GM12878 (cell line): ENCODE measurements at regions not wholly inside any gene's neighbourhood (a gene's known extent, or its start where the extent isn't known, plus 50 kb on each side); places are given as distances from the start of the nearest gene placed in this dataset.

Experiments
- ATAC-seq: fragments of 200-7000 bp; cut with Tn5 transposase; 3 replicates; pipeline ENCODE4 v1.9.1; 2020; ENCODE audit warnings: mild to moderate bottlenecking, moderate library complexity
- BruUV-seq: library from RNA; stranded (reverse); fragments of 400-500 nt; replicated peaks from 2 replicates; lab custom pipeline; 2021; lab: Mats Ljungman, UMichigan
- CTCF ChIA-PET: fragments of 300-600 bp; sonication (Branson Sonifier 250); formaldehyde crosslinking; extraction: SDS; loops from one replicate; lab custom pipeline; 2021; ENCODE audit warnings: inconsistent platforms; lab: Yijun Ruan, JAX
- POLR2A ChIA-PET: fragments of 350-600 bp; formaldehyde crosslinking; extraction: SDS; loops from one replicate; lab custom pipeline; 2021; ENCODE audit warnings: inconsistent platforms; lab: Charles Lee
- RAD21 ChIA-PET: fragments of 300-600 bp; sonication (Branson Sonifier 250); formaldehyde crosslinking; loops from one replicate; lab custom pipeline; 2023; ENCODE audit warnings: antibody characterized with exemption; ENCODE audit not compliant: unreplicated experiment; lab: Charles Lee
- SMC1A ChIA-PET: fragments of 300-600 bp; sonication (Branson Sonifier 250); formaldehyde crosslinking; loops from one replicate; lab custom pipeline; 2023; ENCODE audit not compliant: unreplicated experiment, uncharacterized antibody; lab: Charles Lee
- DNase-seq: peaks from one replicate; pipeline ENCODE4 v3.0.0-alpha.2; 2011; ENCODE audit warnings: low read depth, low spot score
- FAIRE-seq: peaks from 3 replicates; lab custom pipeline; 2011; peaks lifted over from hg19 to GRCh38; lab: Jason Lieb, UNC
- H2AFZ ChIP-seq: 2 replicates; pipeline ENCODE4 v1.6.0; 2011; ENCODE audit warnings: low read depth, low read length, control low read depth; ENCODE audit not compliant: control insufficient read depth
- H3K27ac ChIP-seq: 2 replicates; pipeline ENCODE4 v1.5.1; 2011; ENCODE audit warnings: control low read depth; ENCODE audit not compliant: control insufficient read depth, insufficient read depth
- H3K27me3 ChIP-seq, 2 experiments: replicated peaks in 1 of 2; 2 replicates each; pipeline versions ENCODE4 v1.6.0 to v1.6.1; 2011; ENCODE audit warnings: low read length in 1 of 2; ENCODE audit not compliant: control insufficient read depth in 2 of 2, insufficient read depth in 2 of 2
- H3K36me3 ChIP-seq, 2 experiments: 2 replicates each; pipeline ENCODE4 v1.5.1; 2011; ENCODE audit warnings: low read length in 1 of 2; ENCODE audit not compliant: control insufficient read depth in 2 of 2, insufficient read depth in 2 of 2
- H3K4me1 ChIP-seq: 2 replicates; pipeline ENCODE4 v1.6.1; 2011; ENCODE audit warnings: mild to moderate bottlenecking, low read length, moderate library complexity, mixed read lengths; ENCODE audit not compliant: control insufficient read depth, insufficient read depth
- H3K4me2 ChIP-seq: 2 replicates; pipeline ENCODE4 v1.6.0; 2011; ENCODE audit warnings: control low read depth; ENCODE audit not compliant: control insufficient read depth, insufficient read depth
- H3K4me3 ChIP-seq: fragments of 200-600 bp; sonication (generic); 2 replicates; pipeline ENCODE4 v1.5.1; 2016
- H3K79me2 ChIP-seq: 2 replicates; pipeline ENCODE4 v1.6.0; 2011; ENCODE audit warnings: low read length; ENCODE audit not compliant: control insufficient read depth, insufficient read depth
- H3K9ac ChIP-seq: 2 replicates; pipeline ENCODE4 v1.8.0; 2011; ENCODE audit warnings: low read length, control low read depth, mixed read lengths; ENCODE audit not compliant: control insufficient read depth, insufficient read depth
- H3K9me3 ChIP-seq: replicated peaks from 3 replicates; pipeline ENCODE4 v1.5.1; 2011; ENCODE audit warnings: mild to moderate bottlenecking, low read length; ENCODE audit not compliant: control insufficient read depth, insufficient read depth
- H4K20me1 ChIP-seq: 2 replicates; pipeline ENCODE4 v1.6.0; 2011; ENCODE audit not compliant: control insufficient read depth, insufficient read depth
- EP300 ChIP-seq, 2 experiments: fragments of 150-350 bp in 1 of 2; IDR thresholded peaks; 2 replicates each; pipeline ENCODE4 v1.6.1; 2011 to 2012; ENCODE audit warnings: low read depth in 2 of 2, low read length in 2 of 2, borderline replicate concordance in 1 of 2, improper control_type of control experiment in 1 of 2, inconsistent platforms in 1 of 2; ENCODE audit not compliant: control insufficient read depth in 1 of 2
- FOS ChIP-seq: IDR thresholded peaks from 3 replicates; pipeline ENCODE4 v1.6.1; 2011; ENCODE audit warnings: borderline replicate concordance; ENCODE audit not compliant: insufficient read length; ENCODE audit errors: extremely low read depth
- IKZF1 ChIP-seq: fragments of 450-650 bp; conservative IDR thresholded peaks from 2 replicates; pipeline ENCODE4 v1.6.1; 2017; ENCODE audit warnings: antibody characterized with exemption, mild to moderate bottlenecking
- IRF4 ChIP-seq: IDR thresholded peaks from 2 replicates; pipeline ENCODE4 v1.6.1; 2011; ENCODE audit warnings: low read depth, low read length
- MTA3 ChIP-seq: IDR thresholded peaks from 2 replicates; pipeline ENCODE4 v1.6.1; 2012; ENCODE audit warnings: low read length, inconsistent platforms, borderline replicate concordance
- NFIC ChIP-seq: IDR thresholded peaks from 2 replicates; pipeline ENCODE4 v1.6.1; 2012; ENCODE audit warnings: low read depth, mild to moderate bottlenecking, inconsistent platforms, low read length, moderate library complexity
- SMARCA5 ChIP-seq: fragments of 450-650 bp; IDR thresholded peaks from 2 replicates; pipeline ENCODE4 v1.6.1; 2017; ENCODE audit warnings: mild to moderate bottlenecking
- TCF12 ChIP-seq: IDR thresholded peaks from 2 replicates; pipeline ENCODE4 v1.6.1; 2011; ENCODE audit warnings: low read depth, mild to moderate bottlenecking, low read length
- YY1 ChIP-seq: IDR thresholded peaks from 2 replicates; pipeline ENCODE4 v1.6.1; 2011; ENCODE audit warnings: low read depth, mild to moderate bottlenecking, low read length
- ZNF274 ChIP-seq: IDR thresholded peaks from one replicate; pipeline ENCODE4 v1.8.0; 2011; ENCODE audit not compliant: insufficient read length, insufficient read depth
- ZNF384 ChIP-seq: IDR thresholded peaks from 2 replicates; pipeline ENCODE4 v1.6.1; 2012; ENCODE audit warnings: low read depth, mild to moderate bottlenecking, low read length, improper control_type of control experiment, borderline replicate concordance
- ZSCAN29 ChIP-seq: fragments of 450-650 bp; IDR thresholded peaks from 2 replicates; pipeline ENCODE4 v1.6.1; 2017; ENCODE audit warnings: mild to moderate bottlenecking, moderate library complexity
- ZZZ3 ChIP-seq: IDR thresholded peaks from 2 replicates; pipeline ENCODE4 v1.6.1; 2011; ENCODE audit warnings: low read depth; ENCODE audit not compliant: control insufficient read depth, insufficient read length
- in situ Hi-C: fragments of 300-500 bp; cut with MboI; formaldehyde crosslinking; loops from 9 replicates; pipeline ENCODE4 v1.14.3; 2018; ENCODE audit warnings: mixed read lengths
- intact Hi-C: fragments of 100-400 bp; cut with micrococcal nuclease; formaldehyde crosslinking; loops from one replicate; pipeline ENCODE4 v1.14.2; 2022; ENCODE audit not compliant: unreplicated experiment
- TF ChIP-seq, protein P1 (sequence below): IDR thresholded peaks from 2 replicates; pipeline ENCODE4 v1.6.1; 2012; ENCODE audit warnings: low read depth, low read length, improper control_type of control experiment
- TF ChIP-seq, protein P2 (sequence below): IDR thresholded peaks from 2 replicates; pipeline ENCODE4 v1.6.1; 2011; ENCODE audit warnings: low read depth, low read length, improper control_type of control experiment, borderline replicate concordance

DNA sequence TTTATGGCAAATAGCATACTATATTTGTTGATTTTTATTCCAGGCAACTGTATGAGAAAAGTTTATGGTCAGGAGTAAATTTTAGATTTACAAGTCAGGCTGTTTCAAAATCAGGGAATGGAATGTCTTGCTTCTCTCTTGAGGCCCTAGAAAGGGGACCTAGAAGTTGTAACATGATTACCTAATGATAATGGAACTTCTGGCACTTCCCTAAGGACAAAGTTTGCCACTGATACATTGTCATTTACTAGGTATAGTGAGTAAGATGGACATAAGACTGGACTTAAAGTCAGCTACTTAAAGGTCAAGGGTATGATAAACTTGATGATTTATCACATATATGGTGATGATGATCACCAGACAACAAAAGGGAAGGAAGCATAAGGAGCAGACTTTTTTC lies 103.3 kb upstream of the VRK2 start:
- no peaks in the 10 kb centered on the region for H4K20me1 ChIP-seq
- intact Hi-C loops = no loop called here
- no peak overlapping the region for H3K27ac ChIP-seq
- H3K9ac ChIP-seq = no peak overlapping the region
- POLR2A ChIA-PET = no interaction called here
- H3K79me2 ChIP-seq = no peaks in the 10 kb centered on the region
- H3K4me1 ChIP-seq = no peaks in the 10 kb centered on the region
- no peak overlapping the region for H2AFZ ChIP-seq
- no TSS peak for BruUV-seq
- in situ Hi-C loops = no loop called here
- no peak overlapping the region for H3K4me2 ChIP-seq
- H3K9me3 ChIP-seq = no peaks in the 10 kb centered on the region; the same call in 2 of the 3 replicates
- RAD21 ChIA-PET = no interaction called here
- no peak overlapping the region for H3K4me3 ChIP-seq
- no peaks in the 10 kb centered on the region for H3K27me3 ChIP-seq
- CTCF ChIA-PET = no interaction called here
- ATAC-seq = no peak
- FAIRE-seq = no peak
- SMC1A ChIA-PET = interaction anchor here (1.5 kb wide), 1 partner anchor 15 kb away, joined by 3 read pairs; no protein-coding TSS in a partner anchor
- no peaks in the 10 kb centered on the region for H3K36me3 ChIP-seq
- TF ChIP-seq, protein P1, sequence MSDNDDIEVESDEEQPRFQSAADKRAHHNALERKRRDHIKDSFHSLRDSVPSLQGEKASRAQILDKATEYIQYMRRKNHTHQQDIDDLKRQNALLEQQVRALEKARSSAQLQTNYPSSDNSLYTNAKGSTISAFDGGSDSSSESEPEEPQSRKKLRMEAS = no peak
- no peak for TF ChIP-seq YY1
- DNase-seq = no peak

DNA sequence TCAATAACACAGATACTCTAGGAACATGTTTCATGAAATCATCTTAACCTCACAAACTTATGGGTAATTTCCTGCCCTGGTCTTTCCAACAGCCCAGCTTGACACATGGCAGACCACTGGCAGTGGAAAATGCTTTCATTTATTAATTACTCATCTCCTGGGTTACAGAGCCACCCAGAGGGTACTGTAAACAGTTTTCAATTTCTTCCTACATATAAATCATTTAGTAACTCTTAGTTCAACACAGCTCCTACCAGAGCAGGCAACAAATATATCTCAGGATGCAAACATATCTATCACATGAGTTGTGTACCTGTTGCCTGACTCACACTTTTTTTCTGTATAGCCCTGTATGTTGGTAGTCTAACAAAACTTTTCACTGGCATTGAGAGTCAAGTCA lies 99.2 kb upstream of the VRK2 start:
- H3K9me3 ChIP-seq = no peaks in the 10 kb centered on the region
- H3K4me1 ChIP-seq = no peaks in the 10 kb centered on the region
- RAD21 ChIA-PET = interaction anchor here (1.4 kb wide), 1 partner anchor 227 kb away, joined by 4 read pairs; no protein-coding TSS in a partner anchor
- no peak overlapping the region for H2AFZ ChIP-seq
- no peaks in the 10 kb centered on the region for H3K79me2 ChIP-seq
- in situ Hi-C loops (no loop called here), intact Hi-C loops (no loop called here)
- no peaks in the 10 kb centered on the region for H3K27me3 ChIP-seq
- no peak overlapping the region for H3K9ac ChIP-seq
- FAIRE-seq (no peak), DNase-seq (no peak), ATAC-seq (peak; percentile 45; the same call in 2 of the 3 replicates)
- H4K20me1 ChIP-seq = no peaks in the 10 kb centered on the region
- H3K4me3 ChIP-seq = no peak overlapping the region
- no TSS peak for BruUV-seq
- H3K36me3 ChIP-seq = no peaks in the 10 kb centered on the region
- POLR2A ChIA-PET = no interaction called here
- H3K27ac ChIP-seq = no peak overlapping the region
- SMC1A ChIA-PET = interaction anchor here (1.5 to 1.8 kb wide), 2 partner anchors 9 to 39 kb away, joined by 5 to 6 read pairs; no protein-coding TSS in a partner anchor
- CTCF ChIA-PET = interaction anchor here (2.2 to 4.1 kb wide), 2 partner anchors 42 to 188 kb away, joined by 14 to 19 read pairs; no protein-coding TSS in a partner anchor
- H3K4me2 ChIP-seq = no peak overlapping the region
- TF ChIP-seq IKZF1 (no peak), TCF12 (no peak), ZZZ3 (no peak), IRF4 (no peak), SMARCA5 (no peak), MTA3 (no peak), EP300 (IDR thresholded peaks at IDR 0.05; ENCODE audit: borderline replicate concordance in 1 of 2, control insufficient read depth in 1 of 2, low read depth in 2 of 2, low read length in 2 of 2) (no peak), ZNF384 (no peak), ZNF274 (no peak), FOS (no peak), NFIC (no peak), ZSCAN29 (no peak)
- TF ChIP-seq, protein P2, sequence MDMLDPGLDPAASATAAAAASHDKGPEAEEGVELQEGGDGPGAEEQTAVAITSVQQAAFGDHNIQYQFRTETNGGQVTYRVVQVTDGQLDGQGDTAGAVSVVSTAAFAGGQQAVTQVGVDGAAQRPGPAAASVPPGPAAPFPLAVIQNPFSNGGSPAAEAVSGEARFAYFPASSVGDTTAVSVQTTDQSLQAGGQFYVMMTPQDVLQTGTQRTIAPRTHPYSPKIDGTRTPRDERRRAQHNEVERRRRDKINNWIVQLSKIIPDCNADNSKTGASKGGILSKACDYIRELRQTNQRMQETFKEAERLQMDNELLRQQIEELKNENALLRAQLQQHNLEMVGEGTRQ = no peak
